Stimulated activated CD4-positive, alpha-beta T cell treated with anti-CD3 and anti-CD28 coated beads, Interleukin-12 subunit alpha, Interleukin-12 subunit beta, amount 100 ng/mL, for 48 hours (primary cell): ENCODE measurements at regions not wholly inside any gene's neighbourhood (a gene's known extent, or its start where the extent isn't known, plus 50 kb on each side); places are given as distances from the start of the nearest gene placed in this dataset.

Experiments
- DNase-seq, 3 donors: peaks; one replicate each; pipeline ENCODE4 v3.0.0-alpha.2; 2020; ENCODE audit warnings: low read depth in 2 of 3, low spot score in 1 of 3

DNA sequence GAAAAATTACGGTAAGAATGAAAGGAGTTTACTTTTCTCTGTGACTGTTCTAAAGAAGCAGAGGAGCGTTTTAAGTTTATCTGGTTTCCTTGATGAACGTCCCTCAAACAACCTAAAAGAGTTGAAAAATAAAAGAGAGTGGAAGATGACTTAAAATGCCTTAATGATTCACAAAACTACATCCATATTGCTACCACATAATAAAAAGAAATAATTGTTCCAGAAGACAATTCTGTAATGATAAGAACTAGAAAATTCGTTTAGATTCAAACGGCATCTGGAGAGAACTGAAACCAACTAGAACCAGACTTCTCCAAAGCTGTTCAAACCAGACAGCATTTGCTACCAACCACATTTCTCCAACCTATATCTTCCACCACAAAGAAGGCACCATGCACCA is 68.1 kb downstream of the TEKT4 start:
- DNase-seq = no peak

GRCh38 chr2:94947097-94948016 is 76.1 kb downstream of the TEKT4 start:
- DNase-seq = no peak

- DNase-seq = no peak
Observed at GRCh38 chr2:94955702-94956101, 69.8 kb upstream of the MAL start.

GRCh38 chr2:94956797-94957391 is 68.6 kb upstream of the MAL start:
- peak; percentile 8 to 35 (median 19) for DNase-seq

DNA sequence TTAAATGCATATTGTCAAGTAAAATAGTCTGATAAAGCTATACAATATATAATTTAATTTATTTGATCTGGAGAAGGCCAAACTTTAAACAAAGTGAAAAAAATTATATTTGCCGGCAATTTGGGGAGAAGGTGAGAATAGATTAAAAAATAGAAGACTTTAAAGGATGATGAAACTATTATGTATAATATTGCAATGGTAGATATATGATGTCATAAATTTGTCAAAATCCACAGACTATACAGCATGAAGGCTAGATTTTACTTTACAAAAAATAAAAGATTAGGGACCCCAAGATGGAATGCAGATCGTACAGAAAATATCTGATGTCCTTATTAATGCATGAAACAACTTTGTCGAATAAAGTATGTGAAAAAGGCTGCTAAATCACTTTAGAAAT is 67.3 kb upstream of the MAL start:
- no peak for DNase-seq

- no peak for DNase-seq
Observed at GRCh38 chr2:94960266-94960665, 65.2 kb upstream of the MAL start.

- no peak for DNase-seq
Observed at GRCh38 chr2:94960751-94961150, 64.8 kb upstream of the MAL start.

DNA sequence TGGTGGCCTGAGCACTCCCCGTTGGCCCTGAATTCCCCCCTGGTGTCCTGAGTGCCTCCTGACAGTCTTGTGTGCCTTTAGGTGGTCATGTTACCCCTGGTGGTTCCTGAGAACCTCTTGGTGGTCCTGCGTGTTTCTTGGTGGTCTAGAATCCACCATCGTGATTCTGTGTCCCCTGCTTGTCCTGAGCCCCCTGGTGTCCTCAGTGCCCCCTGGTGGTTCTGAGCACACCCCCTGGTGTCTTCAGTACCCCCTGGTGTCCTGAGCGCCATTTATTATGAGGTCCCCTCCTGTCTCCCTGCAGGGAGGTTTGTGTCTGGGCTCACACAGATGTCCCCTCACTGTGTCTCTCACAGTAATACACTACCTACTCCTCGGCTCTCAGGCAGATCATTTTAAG is 61.3 kb upstream of the MAL start:
- DNase-seq = no peak

DNA sequence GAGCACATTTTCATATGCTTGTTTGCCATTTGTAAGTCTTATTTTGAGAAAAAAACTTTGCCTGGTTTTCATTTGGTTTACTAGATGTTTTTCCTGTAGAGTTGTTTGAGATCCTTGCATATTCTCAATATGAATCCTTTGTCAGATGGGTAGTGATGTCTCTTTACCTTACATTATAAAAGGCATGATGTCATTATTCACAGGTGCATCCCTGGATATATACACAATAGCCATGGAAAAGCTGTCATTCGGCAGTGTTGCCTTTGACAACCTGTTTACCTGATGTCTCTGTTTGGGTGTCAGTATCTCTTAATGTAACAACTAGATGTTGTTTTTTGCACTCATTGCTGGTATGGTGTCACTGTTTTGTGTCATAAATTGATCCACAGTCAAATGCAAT is 58.8 kb upstream of the MAL start:
- DNase-seq = no peak

- no peak for DNase-seq
Observed at GRCh38 chr2:94970353-94970752, 55.2 kb upstream of the MAL start.
